Chondrocyte (in vitro differentiated cells): ENCODE measurements at regions not wholly inside any gene's neighbourhood (a gene's known extent, or its start where the extent isn't known, plus 50 kb on each side); places are given as distances from the start of the nearest gene placed in this dataset.

ENCODE experiments used
- DNase-seq: peaks from one replicate; pipeline ENCODE4 v3.0.0; 2021; ENCODE audit warnings: mixed read lengths, low spot score
- H3K27ac Mint-ChIP-seq: one replicate; pipeline ENCODE4 v1.8.0; 2021; ENCODE audit warnings: mild to moderate bottlenecking, moderate library complexity, mixed read lengths; ENCODE audit not compliant: unreplicated experiment
- H3K27me3 Mint-ChIP-seq: 2 replicates; pipeline ENCODE4 v1.8.0; 2021; ENCODE audit warnings: low read depth, mixed read lengths
- H3K36me3 Mint-ChIP-seq: 2 replicates; pipeline ENCODE4 v1.8.0; 2021; ENCODE audit warnings: low read depth, mixed read lengths
- H3K4me1 Mint-ChIP-seq: 2 replicates; pipeline ENCODE4 v1.8.0; 2021; ENCODE audit warnings: low read depth, mild to moderate bottlenecking, mixed read lengths
- H3K4me3 Mint-ChIP-seq: one replicate; pipeline ENCODE4 v1.8.0; 2021; ENCODE audit warnings: mild to moderate bottlenecking, moderate library complexity, mixed read lengths; ENCODE audit not compliant: unreplicated experiment
- H3K9me3 Mint-ChIP-seq: 2 replicates; pipeline ENCODE4 v1.8.0; 2021; ENCODE audit warnings: low read depth, mixed read lengths
- CTCF ChIP-seq: fragments of 200-600 bp; sonication (generic); IDR thresholded peaks from 2 replicates; pipeline ENCODE4 v1.5.0; 2021; ENCODE audit warnings: antibody characterized with exemption, mild to moderate bottlenecking, moderate library complexity

GRCh38 chr7:142477079-142477651 lies 219.3 kb upstream of the PRSS58 start:
- Mint-ChIP-seq H3K27ac (peak overlapping the region; percentile 43), H3K4me3 (no peak overlapping the region), H3K36me3 (no peaks in the 10 kb centered on the region), H3K4me1 (peaks cover 22% of the 10 kb centered on the region), H3K27me3 (peaks cover 42% of the 10 kb centered on the region), H3K9me3 (no peaks in the 10 kb centered on the region)
- TF ChIP-seq CTCF: no peak
- DNase-seq: no peak

GRCh38 chr7:142476077-142476476 lies 218.2 kb upstream of the PRSS58 start:
- no peak overlapping the region for H3K4me3 Mint-ChIP-seq
- no peak for TF ChIP-seq CTCF

GRCh38 chr7:142471820-142472219 lies 214.0 kb upstream of the PRSS58 start:
- DNase-seq: no peak
- Mint-ChIP-seq H3K27ac (no peak overlapping the region), H3K9me3 (no peaks in the 10 kb centered on the region), H3K36me3 (no peaks in the 10 kb centered on the region), H3K27me3 (peaks cover 38% of the 10 kb centered on the region), H3K4me3 (no peak overlapping the region), H3K4me1 (peaks cover 4% of the 10 kb centered on the region)
- TF ChIP-seq CTCF: no peak

More at GRCh38 chr7:142476077-142476476, 218.2 kb upstream of the PRSS58 start:
- no peak for DNase-seq
- H3K27me3 Mint-ChIP-seq: peaks cover 45% of the 10 kb centered on the region
- H3K27ac Mint-ChIP-seq: no peak overlapping the region
- peaks cover 22% of the 10 kb centered on the region for H3K4me1 Mint-ChIP-seq
- H3K9me3 Mint-ChIP-seq: no peaks in the 10 kb centered on the region
- no peaks in the 10 kb centered on the region for H3K36me3 Mint-ChIP-seq

- Mint-ChIP-seq H3K27me3 (peaks cover 35% of the 10 kb centered on the region), H3K4me3 (no peak overlapping the region), H3K27ac (no peak overlapping the region), H3K9me3 (no peaks in the 10 kb centered on the region), H3K4me1 (no peaks in the 10 kb centered on the region), H3K36me3 (no peaks in the 10 kb centered on the region)
- DNase-seq: no peak
- no peak for TF ChIP-seq CTCF
These were observed 212.6 kb upstream of the PRSS58 start for GRCh38 chr7:142470544-142470830.

- Mint-ChIP-seq H3K9me3 (no peaks in the 10 kb centered on the region), H3K4me3 (no peak overlapping the region), H3K27ac (no peak overlapping the region), H3K36me3 (no peaks in the 10 kb centered on the region), H3K27me3 (peaks cover 32% of the 10 kb centered on the region), H3K4me1 (no peaks in the 10 kb centered on the region)
- no peak for TF ChIP-seq CTCF
- DNase-seq: no peak
These were observed 212.1 kb upstream of the PRSS58 start for GRCh38 chr7:142469696-142470543.
